ENCODE measurements at regions not wholly inside any gene's neighbourhood (a gene's known extent, or its start where the extent isn't known, plus 50 kb on each side); places are given as distances from the start of the nearest gene placed in this dataset.

DNA sequence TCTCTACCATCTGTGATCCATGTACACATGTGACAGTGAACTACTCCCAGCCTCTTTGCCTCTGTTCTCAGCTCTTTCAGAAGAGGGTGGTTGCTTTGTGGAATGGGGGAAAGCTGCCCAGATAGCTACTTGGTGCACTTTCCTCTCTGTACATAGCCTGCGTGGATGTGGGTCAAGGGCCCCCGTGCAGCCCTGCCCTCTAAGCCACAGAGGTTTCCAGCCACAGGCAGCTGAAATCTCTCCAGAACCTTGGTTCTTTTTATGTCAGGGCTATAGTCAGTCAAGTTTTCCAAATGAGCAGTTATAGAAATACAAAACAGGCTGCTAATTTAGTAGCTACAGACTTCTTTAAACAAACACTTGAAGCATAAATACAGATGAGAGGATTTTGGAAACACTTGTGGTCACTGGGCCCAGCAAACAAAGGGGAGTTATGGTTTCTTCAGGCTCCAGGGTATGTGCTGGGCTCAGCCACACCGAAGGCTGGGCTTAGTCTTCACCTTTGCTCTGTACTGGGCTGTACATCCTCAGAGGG, 199.7 kb upstream of the ASIC2 start:
- Histone ChIP-seq H4K20me1 (ENCODE audit: insufficient read depth, low read length, poor library complexity, severe bottlenecking) (no peaks in the 10 kb centered on the region), H3K9ac (ENCODE audit: low read depth, low read length, poor library complexity, severe bottlenecking) (no peak overlapping the region), H3K9me2 (replicated peaks; ENCODE audit: low read depth, low read length) (no peaks in the 10 kb centered on the region), H3F3A (ENCODE audit: low read depth) (no peaks in the 10 kb centered on the region), H3K9me3 (ENCODE audit: insufficient read depth, low read depth, low read length) (no peaks in the 10 kb centered on the region), H3K4me3 (ENCODE audit: low read length, poor library complexity, severe bottlenecking) (no peak overlapping the region), H3K79me2 (ENCODE audit: insufficient read depth, low read length) (no peaks in the 10 kb centered on the region), H3K4me2 (ENCODE audit: low read depth, low read length, poor library complexity, severe bottlenecking) (no peak overlapping the region), H3K36me3 (ENCODE audit: insufficient read depth, low read length) (no peaks in the 10 kb centered on the region), H2AFZ (ENCODE audit: low read length) (no peak overlapping the region), H3K4me1 (ENCODE audit: insufficient read depth, low read length, poor library complexity, severe bottlenecking) (no peaks in the 10 kb centered on the region), H3K27me3 (ENCODE audit: insufficient read depth, low read length, poor library complexity, severe bottlenecking) (no peaks in the 10 kb centered on the region)
- TF ChIP-seq, protein P1, sequence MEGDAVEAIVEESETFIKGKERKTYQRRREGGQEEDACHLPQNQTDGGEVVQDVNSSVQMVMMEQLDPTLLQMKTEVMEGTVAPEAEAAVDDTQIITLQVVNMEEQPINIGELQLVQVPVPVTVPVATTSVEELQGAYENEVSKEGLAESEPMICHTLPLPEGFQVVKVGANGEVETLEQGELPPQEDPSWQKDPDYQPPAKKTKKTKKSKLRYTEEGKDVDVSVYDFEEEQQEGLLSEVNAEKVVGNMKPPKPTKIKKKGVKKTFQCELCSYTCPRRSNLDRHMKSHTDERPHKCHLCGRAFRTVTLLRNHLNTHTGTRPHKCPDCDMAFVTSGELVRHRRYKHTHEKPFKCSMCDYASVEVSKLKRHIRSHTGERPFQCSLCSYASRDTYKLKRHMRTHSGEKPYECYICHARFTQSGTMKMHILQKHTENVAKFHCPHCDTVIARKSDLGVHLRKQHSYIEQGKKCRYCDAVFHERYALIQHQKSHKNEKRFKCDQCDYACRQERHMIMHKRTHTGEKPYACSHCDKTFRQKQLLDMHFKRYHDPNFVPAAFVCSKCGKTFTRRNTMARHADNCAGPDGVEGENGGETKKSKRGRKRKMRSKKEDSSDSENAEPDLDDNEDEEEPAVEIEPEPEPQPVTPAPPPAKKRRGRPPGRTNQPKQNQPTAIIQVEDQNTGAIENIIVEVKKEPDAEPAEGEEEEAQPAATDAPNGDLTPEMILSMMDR (conservative IDR thresholded peaks at IDR 0.05; ENCODE audit: low read length): no peak
- TF ChIP-seq EZH2phosphoT487 (IDR thresholded peaks at IDR 0.05; ENCODE audit: borderline replicate concordance): no peak

DNA sequence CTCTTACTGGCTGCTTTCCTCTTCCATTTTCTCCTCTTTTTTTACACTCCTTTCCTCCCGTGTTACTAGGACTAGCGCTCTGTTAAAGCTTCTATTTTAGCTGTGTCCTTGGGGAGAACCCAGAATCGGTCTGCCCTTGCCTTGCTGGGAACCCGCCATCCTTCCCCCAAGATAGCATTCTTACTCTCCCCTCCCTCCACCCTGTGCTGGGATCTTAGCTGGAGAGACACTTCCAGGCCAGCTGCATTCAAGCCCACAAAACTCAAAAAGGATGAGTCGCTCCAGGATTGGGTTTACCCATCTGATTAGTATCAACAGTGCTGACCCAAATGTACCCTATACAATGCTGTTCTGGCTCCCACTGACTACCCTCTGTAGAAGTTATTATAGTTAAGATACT, 200.5 kb upstream of the ASIC2 start:
- no peaks in the 10 kb centered on the region for H3K27me3 ChIP-seq (ENCODE audit: insufficient read depth, low read length, poor library complexity, severe bottlenecking)
- no peaks in the 10 kb centered on the region for H4K20me1 ChIP-seq (ENCODE audit: insufficient read depth, low read length, poor library complexity, severe bottlenecking)
- no peaks in the 10 kb centered on the region for H3K79me2 ChIP-seq (ENCODE audit: insufficient read depth, low read length)
- no peak overlapping the region for H3K4me3 ChIP-seq (ENCODE audit: low read length, poor library complexity, severe bottlenecking)
- no peak overlapping the region for H3K9ac ChIP-seq (ENCODE audit: low read depth, low read length, poor library complexity, severe bottlenecking)
- no peaks in the 10 kb centered on the region for H3K9me3 ChIP-seq (ENCODE audit: insufficient read depth, low read depth, low read length)
- no peaks in the 10 kb centered on the region for H3K4me1 ChIP-seq (ENCODE audit: insufficient read depth, low read length, poor library complexity, severe bottlenecking)
- H3K36me3 ChIP-seq (ENCODE audit: insufficient read depth, low read length): no peaks in the 10 kb centered on the region
- no peaks in the 10 kb centered on the region for H3F3A ChIP-seq (ENCODE audit: low read depth)
- H2AFZ ChIP-seq (ENCODE audit: low read length): no peak overlapping the region
- no peaks in the 10 kb centered on the region for H3K9me2 ChIP-seq (replicated peaks; ENCODE audit: low read depth, low read length)
- no peak overlapping the region for H3K4me2 ChIP-seq (ENCODE audit: low read depth, low read length, poor library complexity, severe bottlenecking)
- TF ChIP-seq, protein P1 (conservative IDR thresholded peaks at IDR 0.05; ENCODE audit: low read length): no peak
- no peak for TF ChIP-seq EZH2phosphoT487 (IDR thresholded peaks at IDR 0.05; ENCODE audit: borderline replicate concordance)

GRCh38 chr17:33494151-33494550, 201.1 kb upstream of the ASIC2 start:
- Histone ChIP-seq H3K79me2 (ENCODE audit: insufficient read depth, low read length) (no peaks in the 10 kb centered on the region), H3F3A (ENCODE audit: low read depth) (no peaks in the 10 kb centered on the region), H4K20me1 (ENCODE audit: insufficient read depth, low read length, poor library complexity, severe bottlenecking) (no peaks in the 10 kb centered on the region), H3K9ac (ENCODE audit: low read depth, low read length, poor library complexity, severe bottlenecking) (no peak overlapping the region), H3K9me3 (ENCODE audit: insufficient read depth, low read depth, low read length) (no peaks in the 10 kb centered on the region), H3K27me3 (ENCODE audit: insufficient read depth, low read length, poor library complexity, severe bottlenecking) (no peaks in the 10 kb centered on the region), H3K4me3 (ENCODE audit: low read length, poor library complexity, severe bottlenecking) (no peak overlapping the region), H3K4me1 (ENCODE audit: insufficient read depth, low read length, poor library complexity, severe bottlenecking) (no peaks in the 10 kb centered on the region), H3K9me2 (replicated peaks; ENCODE audit: low read depth, low read length) (no peaks in the 10 kb centered on the region), H3K36me3 (ENCODE audit: insufficient read depth, low read length) (no peaks in the 10 kb centered on the region), H3K4me2 (ENCODE audit: low read depth, low read length, poor library complexity, severe bottlenecking) (no peak overlapping the region), H2AFZ (ENCODE audit: low read length) (no peak overlapping the region)
- TF ChIP-seq EZH2phosphoT487 (IDR thresholded peaks at IDR 0.05; ENCODE audit: borderline replicate concordance): no peak
- TF ChIP-seq, protein P1 (conservative IDR thresholded peaks at IDR 0.05; ENCODE audit: low read length): no peak

Measured in Loucy (cell line).